Progenitor cell of endocrine pancreas (in vitro differentiated cells): ENCODE measurements at regions not wholly inside any gene's neighbourhood (a gene's known extent, or its start where the extent isn't known, plus 50 kb on each side); places are given as distances from the start of the nearest gene placed in this dataset.
"Not testable (repeated sequence)": the region's sequence is repeated elsewhere in the genome, so short reads cannot be mapped to it uniquely, and the experiment has no call there.

ENCODE experiments used
- DNase-seq: peaks from one replicate; pipeline ENCODE4 v3.0.0; 2021; ENCODE audit warnings: low spot score; ENCODE audit not compliant: unreplicated experiment
- H3K27ac Mint-ChIP-seq: 2 replicates; pipeline ENCODE4 v1.8.0; 2021; ENCODE audit warnings: mild to moderate bottlenecking, moderate library complexity, mixed read lengths
- H3K27me3 Mint-ChIP-seq: 2 replicates; pipeline ENCODE4 v1.8.0; 2021; ENCODE audit warnings: mixed read lengths
- H3K36me3 Mint-ChIP-seq: 2 replicates; pipeline ENCODE4 v1.8.0; 2022; ENCODE audit warnings: mixed read lengths; ENCODE audit not compliant: insufficient read depth
- H3K4me1 Mint-ChIP-seq: 2 replicates; pipeline ENCODE4 v1.8.0; 2021; ENCODE audit warnings: low read depth, mixed read lengths
- H3K4me3 Mint-ChIP-seq: 2 replicates; pipeline ENCODE4 v1.8.0; 2021; ENCODE audit warnings: low read depth, mild to moderate bottlenecking, moderate library complexity, mixed read lengths
- H3K9me3 Mint-ChIP-seq: 2 replicates; pipeline ENCODE4 v1.8.0; 2021; ENCODE audit warnings: low read depth, mixed read lengths
- TF ChIP-seq, protein P1 (sequence below): fragments of 200-600 bp; sonication (generic); IDR thresholded peaks from one replicate; pipeline ENCODE4 v1.5.0; 2021; ENCODE audit warnings: antibody characterized with exemption, mild to moderate bottlenecking; ENCODE audit not compliant: unreplicated experiment

- TF ChIP-seq, protein P1, sequence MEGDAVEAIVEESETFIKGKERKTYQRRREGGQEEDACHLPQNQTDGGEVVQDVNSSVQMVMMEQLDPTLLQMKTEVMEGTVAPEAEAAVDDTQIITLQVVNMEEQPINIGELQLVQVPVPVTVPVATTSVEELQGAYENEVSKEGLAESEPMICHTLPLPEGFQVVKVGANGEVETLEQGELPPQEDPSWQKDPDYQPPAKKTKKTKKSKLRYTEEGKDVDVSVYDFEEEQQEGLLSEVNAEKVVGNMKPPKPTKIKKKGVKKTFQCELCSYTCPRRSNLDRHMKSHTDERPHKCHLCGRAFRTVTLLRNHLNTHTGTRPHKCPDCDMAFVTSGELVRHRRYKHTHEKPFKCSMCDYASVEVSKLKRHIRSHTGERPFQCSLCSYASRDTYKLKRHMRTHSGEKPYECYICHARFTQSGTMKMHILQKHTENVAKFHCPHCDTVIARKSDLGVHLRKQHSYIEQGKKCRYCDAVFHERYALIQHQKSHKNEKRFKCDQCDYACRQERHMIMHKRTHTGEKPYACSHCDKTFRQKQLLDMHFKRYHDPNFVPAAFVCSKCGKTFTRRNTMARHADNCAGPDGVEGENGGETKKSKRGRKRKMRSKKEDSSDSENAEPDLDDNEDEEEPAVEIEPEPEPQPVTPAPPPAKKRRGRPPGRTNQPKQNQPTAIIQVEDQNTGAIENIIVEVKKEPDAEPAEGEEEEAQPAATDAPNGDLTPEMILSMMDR: no peak
- H3K27me3 Mint-ChIP-seq: no peaks in the 10 kb centered on the region
- no peaks in the 10 kb centered on the region for H3K9me3 Mint-ChIP-seq
- H3K4me3 Mint-ChIP-seq: no peak overlapping the region
- DNase-seq: no peak
- H3K4me1 Mint-ChIP-seq: no peaks in the 10 kb centered on the region
- no peaks in the 10 kb centered on the region for H3K36me3 Mint-ChIP-seq
- no peak overlapping the region for H3K27ac Mint-ChIP-seq
Measured at GRCh38 chr1:87403061-87403820, 74.6 kb downstream of the LMO4 start.

DNA sequence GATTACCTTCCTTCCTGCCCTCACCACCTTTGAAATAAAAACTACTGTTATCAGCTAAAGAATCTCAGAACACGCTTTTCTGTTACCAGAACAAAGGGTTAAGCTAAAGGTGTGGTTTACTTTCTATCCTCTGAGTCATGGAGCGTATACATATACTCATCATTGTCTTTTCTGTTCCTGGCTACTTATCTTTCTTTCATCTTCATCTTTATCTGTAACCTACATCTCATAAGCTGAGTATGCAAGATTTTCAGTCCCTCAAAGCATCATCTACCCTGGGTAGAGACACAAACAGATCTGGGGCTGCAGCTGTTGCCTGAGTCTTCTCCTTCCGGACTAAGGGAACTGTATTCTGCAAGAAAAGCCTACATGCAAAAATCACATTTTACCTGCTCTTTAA lies 75.6 kb downstream of the LMO4 start:
- TF ChIP-seq, protein P1: no peak
- no peaks in the 10 kb centered on the region for H3K9me3 Mint-ChIP-seq
- no peaks in the 10 kb centered on the region for H3K4me1 Mint-ChIP-seq
- H3K27me3 Mint-ChIP-seq: no peaks in the 10 kb centered on the region
- DNase-seq: no peak
- no peaks in the 10 kb centered on the region for H3K36me3 Mint-ChIP-seq
- no peak overlapping the region for H3K27ac Mint-ChIP-seq
- H3K4me3 Mint-ChIP-seq: no peak overlapping the region

DNA sequence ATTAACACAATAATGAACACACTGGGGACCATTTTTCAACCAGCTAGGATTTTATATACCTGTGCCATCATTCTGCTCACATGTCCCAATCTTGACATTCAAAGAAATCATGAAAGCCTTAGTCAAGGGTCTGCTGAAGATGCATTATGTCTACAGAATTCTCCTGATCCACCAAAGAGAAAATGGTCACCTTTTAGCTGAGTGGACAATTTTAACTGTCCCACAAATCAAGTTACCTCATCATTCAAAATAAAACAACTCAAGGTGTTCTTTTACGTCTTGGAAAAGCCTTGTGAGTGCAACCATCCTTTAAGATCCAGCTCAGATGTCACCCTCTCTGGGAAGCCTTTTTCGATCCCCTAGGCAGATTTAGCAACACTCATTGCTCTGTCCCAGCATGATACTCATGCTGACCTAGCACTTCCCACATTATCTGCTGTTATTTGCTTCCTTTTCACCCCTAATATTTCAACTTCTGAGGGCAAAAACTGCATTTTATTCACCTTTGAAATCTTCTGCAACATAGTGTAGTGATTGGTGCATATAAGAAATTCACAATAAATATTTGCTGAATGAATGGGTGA lies 80.1 kb downstream of the LMO4 start:
- H3K27ac Mint-ChIP-seq: no peak overlapping the region
- no peaks in the 10 kb centered on the region for H3K36me3 Mint-ChIP-seq

DNA sequence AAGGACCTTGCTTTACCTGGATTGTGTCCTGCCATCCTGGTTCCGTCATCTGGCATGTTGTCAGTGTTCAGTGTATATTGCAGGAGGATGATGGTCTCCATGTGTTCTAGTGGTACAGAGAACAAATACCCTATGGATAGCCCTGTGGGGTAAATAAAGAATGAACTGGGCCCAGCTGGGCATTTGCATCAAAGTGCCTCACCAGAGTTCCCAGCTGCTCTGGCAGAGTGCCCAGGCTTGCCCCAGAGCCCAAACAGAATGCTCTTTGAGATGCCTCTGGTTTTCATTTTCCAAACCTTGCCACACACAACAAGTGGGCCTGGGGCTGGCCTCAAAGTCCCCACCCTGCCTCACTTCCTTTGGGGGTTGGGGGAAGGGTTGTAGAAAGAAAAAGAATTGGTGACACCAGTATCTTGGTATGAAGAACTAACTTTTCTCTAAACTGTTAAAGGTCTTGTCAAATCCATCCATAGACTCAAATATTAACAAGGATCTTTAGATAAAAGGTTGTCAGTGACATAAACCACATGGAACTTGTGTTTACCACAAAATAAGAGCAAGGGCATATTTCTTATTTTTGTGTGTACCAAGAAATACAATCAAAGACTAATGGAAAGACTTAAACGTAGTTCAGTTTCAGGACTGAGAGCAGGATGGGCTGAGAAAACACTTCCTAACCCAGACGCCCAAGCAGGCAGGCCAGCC lies 82.2 kb downstream of the LMO4 start:
- H3K36me3 Mint-ChIP-seq: no peaks in the 10 kb centered on the region
- H3K9me3 Mint-ChIP-seq: peaks cover 7% of the 10 kb centered on the region
- no peak for DNase-seq
- TF ChIP-seq, protein P1: no peak
- H3K27ac Mint-ChIP-seq: no peak overlapping the region
- no peak overlapping the region for H3K4me3 Mint-ChIP-seq
- H3K27me3 Mint-ChIP-seq: no peaks in the 10 kb centered on the region
- no peaks in the 10 kb centered on the region for H3K4me1 Mint-ChIP-seq

More for the DNA sequence above, 80.1 kb downstream of the LMO4 start:
- Mint-ChIP-seq H3K4me1 (no peaks in the 10 kb centered on the region), H3K4me3 (no peak overlapping the region), H3K9me3 (no peaks in the 10 kb centered on the region), H3K27me3 (no peaks in the 10 kb centered on the region)
- no peak for DNase-seq
- TF ChIP-seq, protein P1: no peak

DNA sequence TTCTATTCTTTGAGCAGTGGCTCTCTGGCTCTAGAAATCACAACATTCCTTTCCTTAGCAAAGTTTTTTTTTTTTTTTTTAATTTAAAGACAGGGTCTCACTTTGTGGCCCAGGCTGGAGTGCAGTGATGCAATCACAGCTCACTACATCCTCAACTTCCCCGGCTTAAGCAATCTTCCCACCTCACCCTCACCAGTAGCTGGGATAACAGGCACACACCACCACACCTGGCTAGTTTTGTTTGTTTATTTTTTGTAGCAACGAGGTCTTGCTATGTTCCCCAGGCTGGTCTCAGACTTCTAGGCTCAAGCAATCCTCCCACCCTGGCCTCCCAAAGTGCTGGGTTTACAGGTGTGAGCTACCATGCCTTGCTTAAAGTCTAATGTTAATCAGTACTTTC lies 85.2 kb downstream of the LMO4 start:
- H3K9me3 Mint-ChIP-seq, H3K36me3 Mint-ChIP-seq, H3K27me3 Mint-ChIP-seq, H3K4me1 Mint-ChIP-seq, H3K4me3 Mint-ChIP-seq, DNase-seq, H3K27ac Mint-ChIP-seq: not testable (repeated sequence)
